Sigmoid colon (tissue), 6 donors: ENCODE measurements at regions not wholly inside any gene's neighbourhood (a gene's known extent, or its start where the extent isn't known, plus 50 kb on each side); places are given as distances from the start of the nearest gene placed in this dataset.

Experiments used
- DNase-seq: peaks from one replicate; pipeline ENCODE4 v3.0.0-alpha.2; 2019
- H3K27ac ChIP-seq, 4 donors: fragments of 200-600 bp; sonication (generic); one replicate each; pipeline ENCODE4 v1.5.1; 2016 to 2019; ENCODE audit warnings: mild to moderate bottlenecking in 1 of 4
- H3K27me3 ChIP-seq, 3 donors: fragments of 200-600 bp; sonication (generic); one replicate each; pipeline ENCODE4 v1.5.1; 2019; ENCODE audit warnings: mild to moderate bottlenecking in 1 of 3
- H3K36me3 ChIP-seq, 4 donors: fragments of 200-600 bp; sonication (generic); one replicate each; pipeline ENCODE4 v1.5.1; 2016 to 2019
- H3K4me1 ChIP-seq, 4 donors: fragments of 200-600 bp; sonication (generic); one replicate each; pipeline ENCODE4 v1.5.1; 2017 to 2019
- H3K4me3 ChIP-seq, 4 donors: fragments of 200-600 bp; sonication (generic); one replicate each; pipeline ENCODE4 v1.5.1; 2017 to 2019; ENCODE audit warnings: mild to moderate bottlenecking in 2 of 4, moderate library complexity in 1 of 4
- H3K9me3 ChIP-seq, 4 donors: fragments of 200-600 bp in 3 of 4; sonication (generic) in 3 of 4; one replicate each; pipeline versions ENCODE4 v1.5.1 to v1.6.1; 2013 to 2019
- EP300 ChIP-seq, 4 donors: sonication (generic); formaldehyde crosslinking; IDR thresholded peaks; one replicate each; pipeline ENCODE4 v1.6.1; 2017; ENCODE audit warnings: antibody characterized with exemption in 4 of 4
- POLR2A ChIP-seq, 2 donors: fragments of 450-650 bp; IDR thresholded peaks; one replicate each; pipeline ENCODE4 v1.6.1; 2016; ENCODE audit warnings: antibody characterized with exemption in 2 of 2, mild to moderate bottlenecking in 2 of 2, moderate library complexity in 2 of 2
- POLR2AphosphoS5 ChIP-seq, 4 donors: sonication (generic); formaldehyde crosslinking; IDR thresholded peaks; one replicate each; pipeline ENCODE4 v1.6.1; 2017; ENCODE audit warnings: antibody characterized with exemption in 4 of 4
- WGBS, 2 donors: extraction: QIAGEN DNeasy Blood & Tissue Kit; methylation state at CpG; one replicate each; pipeline ENCODE4 v1.1.7; 2013; 5-methylcytosine and 5-hydroxymethylcytosine counted together
- intact Hi-C: fragments of 100-400 bp; cut with DNase I; formaldehyde crosslinking; loops from one replicate; pipeline ENCODE4 v1.15.1; 2023
- TF ChIP-seq, protein P1 (sequence below), 4 experiments: fragments of 450-650 bp in 3 of 4; fragments of 200-600 bp in 1 of 4; IDR thresholded peaks; one replicate each; pipeline ENCODE4 v1.5.1; 2016 to 2019; ENCODE audit warnings: antibody characterized with exemption in 4 of 4, mild to moderate bottlenecking in 3 of 4, moderate library complexity in 2 of 4
- donor health status: healthy with polysubstance abuse.
- donor health status: healthy.

GRCh38 chr11:112404112-112404511, 143.5 kb upstream of the PLET1 start:
- no peak overlapping the region for H3K27ac ChIP-seq
- H3K36me3 ChIP-seq: no peaks in the 10 kb centered on the region
- no peaks in the 10 kb centered on the region for H3K27me3 ChIP-seq
- DNase-seq: no peak
- intact Hi-C loops: no loop called here
- WGBS, 2 donors: 10 to 54% methylated on average over 1 of the region's 1 CpG
- TF ChIP-seq, protein P1, sequence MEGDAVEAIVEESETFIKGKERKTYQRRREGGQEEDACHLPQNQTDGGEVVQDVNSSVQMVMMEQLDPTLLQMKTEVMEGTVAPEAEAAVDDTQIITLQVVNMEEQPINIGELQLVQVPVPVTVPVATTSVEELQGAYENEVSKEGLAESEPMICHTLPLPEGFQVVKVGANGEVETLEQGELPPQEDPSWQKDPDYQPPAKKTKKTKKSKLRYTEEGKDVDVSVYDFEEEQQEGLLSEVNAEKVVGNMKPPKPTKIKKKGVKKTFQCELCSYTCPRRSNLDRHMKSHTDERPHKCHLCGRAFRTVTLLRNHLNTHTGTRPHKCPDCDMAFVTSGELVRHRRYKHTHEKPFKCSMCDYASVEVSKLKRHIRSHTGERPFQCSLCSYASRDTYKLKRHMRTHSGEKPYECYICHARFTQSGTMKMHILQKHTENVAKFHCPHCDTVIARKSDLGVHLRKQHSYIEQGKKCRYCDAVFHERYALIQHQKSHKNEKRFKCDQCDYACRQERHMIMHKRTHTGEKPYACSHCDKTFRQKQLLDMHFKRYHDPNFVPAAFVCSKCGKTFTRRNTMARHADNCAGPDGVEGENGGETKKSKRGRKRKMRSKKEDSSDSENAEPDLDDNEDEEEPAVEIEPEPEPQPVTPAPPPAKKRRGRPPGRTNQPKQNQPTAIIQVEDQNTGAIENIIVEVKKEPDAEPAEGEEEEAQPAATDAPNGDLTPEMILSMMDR (IDR thresholded peaks at IDR 0.05): no peak
- TF ChIP-seq EP300 (IDR thresholded peaks at IDR 0.05) (no peak), POLR2A (IDR thresholded peaks at IDR 0.05) (no peak), POLR2AphosphoS5 (IDR thresholded peaks at IDR 0.05) (no peak)
- H3K9me3 ChIP-seq: no peaks in the 10 kb centered on the region
- H3K4me3 ChIP-seq: no peak overlapping the region
- H3K4me1 ChIP-seq: no peaks in the 10 kb centered on the region

DNA sequence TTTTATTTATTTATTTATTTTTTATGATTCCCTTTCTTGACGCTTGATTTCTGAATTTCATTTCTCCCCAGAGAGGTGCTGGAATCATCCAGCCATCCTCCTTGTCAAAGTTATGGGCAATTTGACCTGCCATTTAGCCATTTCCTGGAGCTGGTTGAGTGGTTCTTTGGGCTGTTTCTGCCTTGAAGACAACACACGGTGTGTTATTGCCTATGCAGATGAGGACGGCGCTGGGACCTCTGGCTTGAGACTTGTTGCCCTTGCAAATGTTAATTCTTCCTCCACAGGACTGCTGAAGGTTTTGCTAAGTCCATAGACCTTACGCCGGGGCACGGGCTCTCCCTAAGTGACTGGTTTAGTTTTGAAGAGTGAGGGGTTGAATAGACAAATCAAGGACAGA, 147.9 kb upstream of the PLET1 start:
- 56 to 61% methylated on average over 7 of the region's 7 CpGs for WGBS, 2 donors
- no peak overlapping the region for H3K27ac ChIP-seq
- no peaks in the 10 kb centered on the region for H3K9me3 ChIP-seq
- no peak overlapping the region for H3K4me3 ChIP-seq
- H3K27me3 ChIP-seq: no peaks in the 10 kb centered on the region
- no peaks in the 10 kb centered on the region for H3K4me1 ChIP-seq
- DNase-seq: no peak
- H3K36me3 ChIP-seq: no peaks in the 10 kb centered on the region
- intact Hi-C loops: no loop called here
- TF ChIP-seq, protein P1 (IDR thresholded peaks at IDR 0.05): no peak
- TF ChIP-seq POLR2AphosphoS5 (IDR thresholded peaks at IDR 0.05) (no peak), EP300 (IDR thresholded peaks at IDR 0.05) (no peak), POLR2A (IDR thresholded peaks at IDR 0.05) (no peak)

GRCh38 chr11:112410325-112410724, 149.7 kb upstream of the PLET1 start:
- no peak for DNase-seq
- TF ChIP-seq, protein P1 (IDR thresholded peaks at IDR 0.05): no peak
- TF ChIP-seq EP300 (IDR thresholded peaks at IDR 0.05) (no peak), POLR2AphosphoS5 (IDR thresholded peaks at IDR 0.05) (no peak), POLR2A (IDR thresholded peaks at IDR 0.05) (no peak)
- Histone ChIP-seq H3K4me1 (no peaks in the 10 kb centered on the region), H3K4me3 (no peak overlapping the region), H3K9me3 (peaks cover 0 to 3% (median 1%) of the 10 kb centered on the region in 4 donors), H3K27ac (no peak overlapping the region), H3K27me3 (no peaks in the 10 kb centered on the region), H3K36me3 (no peaks in the 10 kb centered on the region)
- WGBS, 2 donors: 53 to 64% methylated on average over 6 of the region's 6 CpGs
- intact Hi-C loops: no loop called here

GRCh38 chr11:112412383-112412782, 151.7 kb upstream of the PLET1 start:
- H3K4me3 ChIP-seq: no peak overlapping the region
- no peaks in the 10 kb centered on the region for H3K36me3 ChIP-seq
- peaks cover 0 to 3% (median 1%) of the 10 kb centered on the region in 4 donors for H3K9me3 ChIP-seq
- no peaks in the 10 kb centered on the region for H3K4me1 ChIP-seq
- WGBS, 2 donors: 52 to 67% methylated on average over 4 of the region's 4 CpGs
- intact Hi-C loops: no loop called here
- H3K27me3 ChIP-seq: no peaks in the 10 kb centered on the region
- H3K27ac ChIP-seq: no peak overlapping the region
- no peak for DNase-seq
- TF ChIP-seq EP300 (IDR thresholded peaks at IDR 0.05): no peak
- no peak for TF ChIP-seq POLR2AphosphoS5 (IDR thresholded peaks at IDR 0.05)
- TF ChIP-seq POLR2A (IDR thresholded peaks at IDR 0.05): no peak
- TF ChIP-seq, protein P1 (IDR thresholded peaks at IDR 0.05): no peak

DNA sequence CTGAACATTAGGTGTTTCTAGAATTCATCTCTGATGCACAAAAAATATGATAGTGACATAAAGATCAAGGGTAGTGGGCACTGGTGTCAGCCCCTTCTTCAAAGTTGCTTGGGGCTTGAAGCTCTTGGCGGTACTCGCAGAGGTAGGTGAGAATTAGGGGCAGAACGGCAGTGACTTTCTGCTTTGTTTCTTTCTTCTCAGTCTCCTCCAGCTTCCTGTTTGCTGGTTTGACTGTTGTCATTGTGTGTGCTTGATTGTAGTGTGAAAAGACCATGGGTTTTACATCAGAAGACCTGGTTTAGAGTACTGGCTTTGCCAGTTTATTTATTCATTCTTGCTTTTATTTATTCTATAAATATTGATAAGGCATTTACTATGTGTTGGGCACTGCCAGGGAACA, 156.7 kb upstream of the PLET1 start:
- no peaks in the 10 kb centered on the region for H3K36me3 ChIP-seq
- no peak overlapping the region for H3K27ac ChIP-seq
- 46 to 64% methylated on average over 3 of the region's 3 CpGs for WGBS, 2 donors
- DNase-seq: no peak
- intact Hi-C loops: no loop called here
- TF ChIP-seq POLR2A (IDR thresholded peaks at IDR 0.05) (no peak), POLR2AphosphoS5 (IDR thresholded peaks at IDR 0.05) (no peak), EP300 (IDR thresholded peaks at IDR 0.05) (no peak)
- TF ChIP-seq, protein P1 (IDR thresholded peaks at IDR 0.05): no peak
- H3K27me3 ChIP-seq: no peaks in the 10 kb centered on the region
- H3K4me3 ChIP-seq: no peak overlapping the region
- H3K4me1 ChIP-seq: no peaks in the 10 kb centered on the region
- peaks cover 0 to 3% (median 1%) of the 10 kb centered on the region in 4 donors for H3K9me3 ChIP-seq
